Eye (tissue), 1 donor: ENCODE measurements at regions not wholly inside any gene's neighbourhood (a gene's known extent, or its start where the extent isn't known, plus 50 kb on each side); places are given as distances from the start of the nearest gene placed in this dataset.

Source experiments
- DNase-seq: peaks from one replicate; pipeline ENCODE4 v3.0.0-alpha.2; 2015

DNA sequence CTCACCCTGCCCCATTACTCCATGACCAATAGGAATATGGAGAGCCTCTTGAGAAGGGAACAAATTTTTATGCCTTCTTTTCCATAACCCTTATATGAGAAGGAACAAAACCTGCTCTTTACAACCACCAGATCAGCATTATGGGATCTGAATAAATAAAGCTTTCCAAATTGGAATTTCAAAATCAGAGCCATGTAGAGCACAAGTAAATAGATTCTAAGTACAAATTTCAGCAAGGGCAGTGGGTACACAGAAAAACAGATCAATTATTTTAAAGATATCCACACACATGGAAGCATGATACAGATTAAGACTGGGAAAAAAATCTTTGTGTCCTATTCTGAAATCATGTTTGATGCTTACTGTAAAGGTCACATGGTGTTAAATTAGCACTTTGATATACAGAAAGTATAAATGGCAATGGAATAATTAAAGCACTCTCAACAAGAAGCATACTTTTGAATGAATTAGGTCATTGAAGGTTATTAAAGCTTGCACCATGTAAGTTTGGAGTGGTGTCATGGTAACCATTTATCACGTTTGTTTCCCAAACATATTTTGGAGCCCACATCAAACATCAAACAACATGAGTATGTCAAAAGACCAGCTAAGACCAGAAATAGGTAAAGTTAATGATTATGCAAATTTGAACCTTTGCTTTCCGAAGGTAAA lies 75.9 kb upstream of the AVPR1A start:
- no peak for DNase-seq

DNA sequence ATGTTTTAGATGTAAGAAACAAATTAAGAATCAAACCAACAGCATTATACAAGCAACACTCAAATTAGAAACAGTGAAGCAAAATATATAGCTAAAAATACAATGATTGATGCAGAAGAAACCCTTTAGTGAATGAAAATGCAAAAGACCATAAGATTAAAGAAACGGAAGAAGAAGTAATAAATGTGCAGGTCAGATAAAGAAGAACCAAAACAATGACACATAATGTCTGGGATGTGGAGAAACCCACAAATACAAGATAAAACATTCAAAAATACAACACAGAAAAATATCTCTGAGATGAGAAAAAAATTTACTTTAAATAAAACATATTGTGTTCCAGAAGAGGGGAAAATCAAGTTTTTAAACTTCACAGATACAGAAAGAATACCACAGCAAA lies 73.4 kb upstream of the AVPR1A start:
- DNase-seq: no peak

DNA sequence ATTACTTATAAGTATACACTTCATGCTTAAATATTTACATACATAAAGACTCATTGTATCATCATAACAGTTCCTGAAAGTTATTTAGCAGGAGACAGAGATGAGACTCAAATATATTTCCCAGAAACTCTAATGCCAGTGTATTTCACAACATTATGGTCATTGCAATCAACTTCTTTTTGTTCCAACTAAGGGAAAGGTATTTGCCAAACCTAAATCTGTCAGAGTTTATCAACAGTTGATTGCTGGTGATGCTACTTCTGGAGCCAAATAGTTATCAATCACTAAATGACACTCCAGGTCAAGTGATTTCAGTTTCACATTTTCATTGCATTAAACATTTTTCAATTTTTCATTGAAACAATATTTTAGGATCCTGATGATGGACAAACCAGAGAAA lies 72.1 kb upstream of the AVPR1A start:
- no peak for DNase-seq

DNA sequence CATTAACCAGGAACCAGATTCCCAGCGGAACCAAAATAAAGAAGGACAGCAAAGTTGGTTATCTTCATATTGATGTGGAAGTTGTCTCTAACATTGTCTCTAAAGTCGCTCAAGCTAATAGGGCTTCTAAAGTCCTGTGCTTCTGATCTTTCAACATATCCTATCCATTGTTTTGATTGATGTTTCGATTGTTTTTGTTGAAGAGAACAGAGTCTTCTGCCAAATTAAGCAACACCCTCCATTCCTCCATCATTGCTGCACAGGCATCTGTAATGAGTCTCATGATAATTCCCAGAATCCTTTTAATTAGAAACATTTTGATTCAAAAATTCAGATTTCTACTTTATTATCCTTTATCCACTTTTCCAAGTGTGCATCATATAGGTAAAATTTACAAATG lies 71.6 kb upstream of the AVPR1A start:
- no peak for DNase-seq

DNA sequence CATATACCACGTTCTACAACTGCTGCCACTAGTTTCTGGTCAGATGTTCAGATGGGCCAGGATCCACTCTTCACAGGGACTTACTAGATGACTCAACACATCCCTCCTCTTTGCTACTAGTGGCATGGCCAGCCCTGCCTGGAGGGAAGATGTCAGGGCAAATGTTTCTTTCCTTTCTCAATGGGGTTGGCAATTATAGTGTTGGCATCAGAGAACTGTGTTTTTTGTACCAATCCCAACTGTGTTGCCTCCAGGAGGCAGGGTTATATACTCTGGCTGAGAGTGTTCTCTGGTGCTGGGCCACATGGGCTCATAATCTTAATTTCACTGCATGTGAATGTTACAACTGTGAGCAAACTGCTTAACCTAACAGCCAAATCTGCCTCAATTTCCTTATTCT lies 69.9 kb upstream of the AVPR1A start:
- DNase-seq: no peak

DNA sequence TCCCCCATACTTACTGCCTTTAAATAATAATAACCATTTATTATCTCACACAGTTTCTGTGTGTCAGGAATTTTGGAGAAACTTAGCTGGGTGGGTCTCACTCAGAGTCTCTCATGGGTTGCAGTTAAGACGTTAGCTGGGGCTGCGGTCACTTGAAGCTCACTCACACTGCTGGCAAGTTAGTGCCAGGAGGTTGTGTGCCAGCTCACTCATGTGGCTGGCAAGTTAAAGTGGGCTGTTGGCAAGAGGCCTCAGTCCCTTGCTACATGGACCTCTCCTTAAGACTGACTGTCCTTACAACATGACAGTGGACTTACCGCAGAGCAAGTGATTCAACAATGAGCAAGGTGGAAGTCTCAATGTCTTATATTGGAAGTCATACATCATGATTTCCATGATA lies 61.3 kb upstream of the AVPR1A start:
- no peak for DNase-seq

DNA sequence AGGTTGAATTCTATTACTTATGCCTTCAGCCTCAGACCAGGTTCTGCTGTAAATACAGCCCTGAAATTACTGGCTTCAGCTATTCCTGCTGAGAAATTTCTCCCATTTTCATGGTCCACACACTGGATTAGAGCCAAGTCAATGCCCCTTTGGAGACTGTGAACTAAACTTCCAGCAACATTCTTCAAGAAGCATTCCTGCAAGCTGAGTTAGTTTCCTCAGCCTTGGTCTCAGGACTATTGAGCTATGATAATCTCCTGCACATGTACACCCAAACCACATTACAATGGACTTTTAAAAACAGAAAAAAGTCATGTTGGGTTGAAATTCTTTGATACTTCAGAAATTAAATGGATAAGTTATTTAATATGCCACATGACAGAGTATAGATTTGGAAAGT lies 58.0 kb upstream of the AVPR1A start:
- peak; percentile 20 for DNase-seq

DNA sequence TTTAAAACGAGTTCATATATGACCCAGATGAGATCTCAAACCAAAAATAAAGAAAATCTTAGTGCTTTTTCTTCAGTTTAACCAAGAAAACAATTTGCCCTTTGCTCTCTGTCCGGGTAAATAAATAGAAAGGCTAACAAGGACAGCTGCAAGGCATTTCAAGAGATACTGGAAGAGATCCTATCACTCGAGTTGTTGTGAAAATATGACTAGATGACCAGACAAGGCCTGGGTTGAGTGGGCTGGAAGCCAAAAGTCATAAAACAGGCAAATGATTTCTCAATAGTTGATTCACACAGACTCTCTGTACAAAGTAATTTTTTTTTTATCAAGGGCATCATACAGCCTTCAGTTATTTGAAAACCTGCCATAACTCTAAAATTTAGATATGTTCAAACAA lies 55.9 kb upstream of the AVPR1A start:
- DNase-seq: no peak

DNA sequence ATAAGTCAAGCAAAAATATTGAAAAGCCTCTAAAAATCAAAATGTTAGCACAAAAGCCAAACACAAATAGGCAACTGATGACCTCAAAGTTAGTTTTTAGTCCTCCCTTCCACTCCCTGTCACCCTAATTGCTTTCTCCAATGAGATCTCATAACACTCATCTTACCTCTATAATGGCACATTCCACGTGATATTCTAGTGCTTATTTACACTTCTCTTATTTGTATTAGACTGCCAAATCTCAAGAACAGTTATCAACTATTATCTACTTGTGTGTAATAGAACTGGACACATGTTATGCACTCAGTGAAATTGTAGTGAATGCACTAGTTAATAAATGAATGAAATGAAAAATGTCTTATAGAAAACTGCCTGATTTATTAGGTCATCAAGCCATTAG lies 55.5 kb upstream of the AVPR1A start:
- DNase-seq: no peak
